ENCODE measurements at regions not wholly inside any gene's neighbourhood (a gene's known extent, or its start where the extent isn't known, plus 50 kb on each side); places are given as distances from the start of the nearest gene placed in this dataset.
A peak's percentile ranks its signal among the peaks of the same experiment; 100 is the strongest.

- DNase-seq = no peak
These were observed 399.0 kb downstream of the NKX6-1 start for GRCh38 chr4:84100071-84100470.

- no peak for DNase-seq
These were observed 399.5 kb downstream of the NKX6-1 start for GRCh38 chr4:84099599-84099998.

GRCh38 chr4:84091266-84091665 lies 407.8 kb downstream of the NKX6-1 start:
- peak; percentile 23 for DNase-seq

GRCh38 chr4:84089652-84090437 lies 409.2 kb downstream of the NKX6-1 start:
- no peak for DNase-seq

- DNase-seq = peak; percentile 58
These were observed 413.1 kb downstream of the NKX6-1 start for GRCh38 chr4:84085986-84086385.

GRCh38 chr4:84070289-84070688 lies 428.8 kb downstream of the NKX6-1 start:
- DNase-seq = no peak

- DNase-seq = no peak
These were observed 435.5 kb downstream of the NKX6-1 start for GRCh38 chr4:84063619-84064018.

- no peak for DNase-seq
These were observed 440.9 kb downstream of the NKX6-1 start for GRCh38 chr4:84058201-84058600.

GRCh38 chr4:84051639-84052038 lies 447.5 kb downstream of the NKX6-1 start:
- no peak for DNase-seq

- no peak for DNase-seq
These were observed 448.0 kb downstream of the NKX6-1 start for GRCh38 chr4:84051089-84051488.

- peak; percentile 32 for DNase-seq
These were observed 449.1 kb downstream of the NKX6-1 start for GRCh38 chr4:84050015-84050414.

GRCh38 chr4:84046551-84046950 lies 452.5 kb downstream of the NKX6-1 start:
- no peak for DNase-seq

GRCh38 chr4:84041426-84041825 lies 457.7 kb downstream of the NKX6-1 start:
- no peak for DNase-seq

- no peak for DNase-seq
These were observed 463.5 kb downstream of the NKX6-1 start for GRCh38 chr4:84035568-84035967.

GRCh38 chr4:84032372-84032771 lies 466.7 kb downstream of the NKX6-1 start:
- DNase-seq = peak; percentile 76

- DNase-seq = no peak
These were observed 467.7 kb downstream of the NKX6-1 start for GRCh38 chr4:84031401-84031800.

GRCh38 chr4:84028340-84028739 lies 470.8 kb downstream of the NKX6-1 start:
- no peak for DNase-seq

GRCh38 chr4:84024405-84024804 lies 474.7 kb downstream of the NKX6-1 start:
- no peak for DNase-seq

- DNase-seq = no peak
These were observed 476.5 kb downstream of the NKX6-1 start for GRCh38 chr4:84022564-84022963.

- no peak for DNase-seq
These were observed 479.5 kb downstream of the NKX6-1 start for GRCh38 chr4:84019626-84020025.

GRCh38 chr4:84003046-84003445 lies 467.1 kb downstream of the GPAT3 start:
- no peak for DNase-seq

GRCh38 chr4:84001876-84002569 lies 466.1 kb downstream of the GPAT3 start:
- DNase-seq = no peak

- no peak for DNase-seq
These were observed 460.3 kb downstream of the GPAT3 start for GRCh38 chr4:83996254-83996653.

GRCh38 chr4:83993774-83994173 lies 457.9 kb downstream of the GPAT3 start:
- no peak for DNase-seq

GRCh38 chr4:83989835-83990234 lies 453.9 kb downstream of the GPAT3 start:
- no peak for DNase-seq

All from NCI-H446 treated with DMSO at 0.1 percent for 48 hours (cell line).